GM12878 (cell line): ENCODE measurements at regions not wholly inside any gene's neighbourhood (a gene's known extent, or its start where the extent isn't known, plus 50 kb on each side); places are given as distances from the start of the nearest gene placed in this dataset.

Experiments used
- ATAC-seq: fragments of 200-7000 bp; cut with Tn5 transposase; 3 replicates; pipeline ENCODE4 v1.9.1; 2020; ENCODE audit warnings: mild to moderate bottlenecking, moderate library complexity
- BruUV-seq: library from RNA; stranded (reverse); fragments of 400-500 nt; replicated peaks from 2 replicates; lab custom pipeline; 2021; lab: Mats Ljungman, UMichigan
- CTCF ChIA-PET: fragments of 300-600 bp; sonication (Branson Sonifier 250); formaldehyde crosslinking; extraction: SDS; loops from one replicate; lab custom pipeline; 2021; ENCODE audit warnings: inconsistent platforms; lab: Yijun Ruan, JAX
- POLR2A ChIA-PET: fragments of 350-600 bp; formaldehyde crosslinking; extraction: SDS; loops from one replicate; lab custom pipeline; 2021; ENCODE audit warnings: inconsistent platforms; lab: Charles Lee
- RAD21 ChIA-PET: fragments of 300-600 bp; sonication (Branson Sonifier 250); formaldehyde crosslinking; loops from one replicate; lab custom pipeline; 2023; ENCODE audit warnings: antibody characterized with exemption; ENCODE audit not compliant: unreplicated experiment; lab: Charles Lee
- SMC1A ChIA-PET: fragments of 300-600 bp; sonication (Branson Sonifier 250); formaldehyde crosslinking; loops from one replicate; lab custom pipeline; 2023; ENCODE audit not compliant: unreplicated experiment, uncharacterized antibody; lab: Charles Lee
- DNase-seq: peaks from one replicate; pipeline ENCODE4 v3.0.0-alpha.2; 2011; ENCODE audit warnings: low read depth, low spot score
- FAIRE-seq: peaks from 3 replicates; lab custom pipeline; 2011; peaks lifted over from hg19 to GRCh38; lab: Jason Lieb, UNC
- H2AFZ ChIP-seq: 2 replicates; pipeline ENCODE4 v1.6.0; 2011; ENCODE audit warnings: low read depth, low read length, control low read depth; ENCODE audit not compliant: control insufficient read depth
- H3K27ac ChIP-seq: 2 replicates; pipeline ENCODE4 v1.5.1; 2011; ENCODE audit warnings: control low read depth; ENCODE audit not compliant: control insufficient read depth, insufficient read depth
- H3K27me3 ChIP-seq, 2 experiments: replicated peaks in 1 of 2; 2 replicates each; pipeline versions ENCODE4 v1.6.0 to v1.6.1; 2011; ENCODE audit warnings: low read length in 1 of 2; ENCODE audit not compliant: control insufficient read depth in 2 of 2, insufficient read depth in 2 of 2
- H3K36me3 ChIP-seq, 2 experiments: 2 replicates each; pipeline ENCODE4 v1.5.1; 2011; ENCODE audit warnings: low read length in 1 of 2; ENCODE audit not compliant: control insufficient read depth in 2 of 2, insufficient read depth in 2 of 2
- H3K4me1 ChIP-seq: 2 replicates; pipeline ENCODE4 v1.6.1; 2011; ENCODE audit warnings: mild to moderate bottlenecking, low read length, moderate library complexity, mixed read lengths; ENCODE audit not compliant: control insufficient read depth, insufficient read depth
- H3K4me2 ChIP-seq: 2 replicates; pipeline ENCODE4 v1.6.0; 2011; ENCODE audit warnings: control low read depth; ENCODE audit not compliant: control insufficient read depth, insufficient read depth
- H3K4me3 ChIP-seq: fragments of 200-600 bp; sonication (generic); 2 replicates; pipeline ENCODE4 v1.5.1; 2016
- H3K79me2 ChIP-seq: 2 replicates; pipeline ENCODE4 v1.6.0; 2011; ENCODE audit warnings: low read length; ENCODE audit not compliant: control insufficient read depth, insufficient read depth
- H3K9ac ChIP-seq: 2 replicates; pipeline ENCODE4 v1.8.0; 2011; ENCODE audit warnings: low read length, control low read depth, mixed read lengths; ENCODE audit not compliant: control insufficient read depth, insufficient read depth
- H3K9me3 ChIP-seq: replicated peaks from 3 replicates; pipeline ENCODE4 v1.5.1; 2011; ENCODE audit warnings: mild to moderate bottlenecking, low read length; ENCODE audit not compliant: control insufficient read depth, insufficient read depth
- H4K20me1 ChIP-seq: 2 replicates; pipeline ENCODE4 v1.6.0; 2011; ENCODE audit not compliant: control insufficient read depth, insufficient read depth
- FOXK2 ChIP-seq: fragments of 450-650 bp; IDR thresholded peaks from 2 replicates; pipeline ENCODE4 v1.6.1; 2017; ENCODE audit warnings: mild to moderate bottlenecking, moderate library complexity
- POLR2AphosphoS2 ChIP-seq: IDR thresholded peaks from 2 replicates; pipeline ENCODE4 v1.6.1; 2011; ENCODE audit warnings: low read depth, mild to moderate bottlenecking, low read length, improper control_type of control experiment, moderate library complexity
- PRDM15 ChIP-seq: fragments of 450-650 bp; formaldehyde crosslinking; IDR thresholded peaks from 2 replicates; pipeline ENCODE4 v1.4.0; 2020; ENCODE audit warnings: mild to moderate bottlenecking, moderate library complexity
- RFX5 ChIP-seq: IDR thresholded peaks from 2 replicates; pipeline ENCODE4 v1.6.1; 2011; ENCODE audit warnings: low read depth, low read length, improper control_type of control experiment
- WGBS: methylation state at CpG from one replicate; pipeline ENCODE4 v1.1.6; 2016; ENCODE audit warnings: low lambda C conversion rate; ENCODE audit not compliant: insufficient replicate concordance, insufficient coverage; ENCODE audit errors: missing lambda C conversion rate; 5-methylcytosine and 5-hydroxymethylcytosine counted together
- in situ Hi-C: fragments of 300-500 bp; cut with MboI; formaldehyde crosslinking; loops from 9 replicates; pipeline ENCODE4 v1.14.3; 2018; ENCODE audit warnings: mixed read lengths
- intact Hi-C: fragments of 100-400 bp; cut with micrococcal nuclease; formaldehyde crosslinking; loops from one replicate; pipeline ENCODE4 v1.14.2; 2022; ENCODE audit not compliant: unreplicated experiment

DNA sequence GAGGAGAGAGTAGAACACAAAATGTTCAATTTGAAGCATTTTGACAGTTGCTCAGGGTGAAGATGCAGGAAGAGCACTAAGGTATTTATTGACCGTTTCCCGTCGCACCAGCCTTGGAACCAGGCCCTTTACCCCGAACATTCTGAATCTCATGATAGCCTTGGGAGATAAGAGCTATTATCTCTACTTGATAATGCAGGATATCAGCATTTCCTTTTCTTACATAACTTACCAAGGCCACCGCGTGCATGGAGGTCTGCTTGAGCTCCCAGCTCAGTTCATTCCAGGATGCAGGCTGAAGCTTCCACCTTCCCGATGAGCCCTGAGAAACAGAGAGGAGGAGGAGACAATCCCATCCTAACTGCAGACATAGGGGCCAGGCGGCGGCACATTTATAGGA, 324.2 kb upstream of the COBL start:
- DNase-seq (no peak), ATAC-seq (no peak), FAIRE-seq (no peak)
- in situ Hi-C loops = no loop called here
- intact Hi-C loops = no loop called here
- 19% methylated on average over 9 of the region's 9 CpGs for WGBS
- no peaks in the 10 kb centered on the region for H3K4me1 ChIP-seq
- no peaks in the 10 kb centered on the region for H3K27me3 ChIP-seq
- H3K36me3 ChIP-seq = no peaks in the 10 kb centered on the region
- SMC1A ChIA-PET = no interaction called here
- no peak overlapping the region for H3K9ac ChIP-seq
- H3K4me3 ChIP-seq = no peak overlapping the region
- H2AFZ ChIP-seq = no peak overlapping the region
- H3K4me2 ChIP-seq = no peak overlapping the region
- RAD21 ChIA-PET = no interaction called here
- no peaks in the 10 kb centered on the region for H3K79me2 ChIP-seq
- TF ChIP-seq RFX5 = no peak
- no peak for TF ChIP-seq FOXK2
- TF ChIP-seq PRDM15 (CRISPR knock-in tag) = no peak
- no peak for TF ChIP-seq POLR2AphosphoS2
- H3K27ac ChIP-seq = no peak overlapping the region
- H3K9me3 ChIP-seq = no peaks in the 10 kb centered on the region
- CTCF ChIA-PET = no interaction called here
- no TSS peak for BruUV-seq
- POLR2A ChIA-PET = no interaction called here
- no peaks in the 10 kb centered on the region for H4K20me1 ChIP-seq
